H1 (cell line): ENCODE measurements at regions not wholly inside any gene's neighbourhood (a gene's known extent, or its start where the extent isn't known, plus 50 kb on each side); places are given as distances from the start of the nearest gene placed in this dataset.

Experiments
- CTCF ChIA-PET: fragments of 300-600 bp; sonication (Branson Sonifier 250); formaldehyde crosslinking; loops from one replicate; lab custom pipeline; 2021; ENCODE audit not compliant: partially characterized antibody; lab: Charles Lee
- POLR2A ChIA-PET: fragments of 300-600 bp; sonication (Branson Sonifier 250); formaldehyde crosslinking; loops from one replicate; lab custom pipeline; 2021; ENCODE audit warnings: inconsistent platforms; ENCODE audit not compliant: partially characterized antibody; lab: Charles Lee
- DNase-seq, 2 experiments: peaks; one replicate each; pipeline versions ENCODE4 v3.0.0 to v3.0.0-alpha.2; 2010 to 2022; ENCODE audit warnings: low spot score in 2 of 2, low read depth in 1 of 2, mixed read lengths in 1 of 2
- FAIRE-seq: peaks from 2 replicates; lab custom pipeline; 2011; peaks lifted over from hg19 to GRCh38; lab: Jason Lieb, UNC
- H2AFZ ChIP-seq: 2 replicates; pipeline ENCODE4 v1.8.1; 2012; ENCODE audit warnings: low read length, inconsistent platforms
- H2AK5ac ChIP-seq: 2 replicates; pipeline ENCODE4 v1.6.1; 2013; ENCODE audit warnings: low read depth, low read length
- H2BK120ac ChIP-seq: replicated peaks from 2 replicates; pipeline ENCODE3; 2013; ENCODE audit warnings: low read depth, low read length, inconsistent platforms
- H2BK12ac ChIP-seq: 2 replicates; pipeline ENCODE4 v1.6.1; 2013; ENCODE audit warnings: low read depth, low read length
- H2BK15ac ChIP-seq: 2 replicates; pipeline ENCODE4 v1.6.1; 2013; ENCODE audit warnings: low read length
- H2BK20ac ChIP-seq: 2 replicates; pipeline ENCODE4 v1.6.1; 2013; ENCODE audit warnings: low read length
- H2BK5ac ChIP-seq: 2 replicates; pipeline ENCODE4 v1.6.1; 2013; ENCODE audit warnings: low read depth, low read length
- H3K14ac ChIP-seq: 2 replicates; pipeline ENCODE4 v1.6.1; 2013; ENCODE audit warnings: inconsistent platforms; ENCODE audit not compliant: insufficient read length
- H3K18ac ChIP-seq: 2 replicates; pipeline ENCODE4 v1.6.1; 2013; ENCODE audit warnings: low read length; ENCODE audit errors: extremely low read depth
- H3K23ac ChIP-seq: 2 replicates; pipeline ENCODE4 v1.6.1; 2013; ENCODE audit warnings: inconsistent platforms; ENCODE audit not compliant: insufficient read length
- H3K23me2 ChIP-seq: 2 replicates; pipeline ENCODE4 v1.6.1; 2013; ENCODE audit warnings: low read depth, low read length
- H3K27ac ChIP-seq: 2 replicates; pipeline ENCODE4 v1.6.1; 2011; ENCODE audit warnings: low read depth, low read length, inconsistent platforms
- H3K27me3 ChIP-seq, 4 experiments: replicated peaks in 1 of 4; 1 replicate in 1 of 4; 2 replicates in 3 of 4; pipeline versions ENCODE4 v1.6.1 to v1.8.1; 2011 to 2013; ENCODE audit warnings: low read length in 3 of 4, mild to moderate bottlenecking in 3 of 4, inconsistent platforms in 2 of 4, mixed read lengths in 2 of 4, moderate library complexity in 1 of 4; ENCODE audit not compliant: control insufficient read depth in 3 of 4, insufficient read depth in 3 of 4; ENCODE audit errors: extremely low read depth in 1 of 4
- H3K36me3 ChIP-seq, 4 experiments: 2 replicates each; pipeline versions ENCODE4 v1.6.1 to v1.8.1; 2011 to 2013; ENCODE audit warnings: mild to moderate bottlenecking in 4 of 4, low read length in 3 of 4, moderate library complexity in 2 of 4, control low read depth in 1 of 4, inconsistent platforms in 1 of 4; ENCODE audit not compliant: insufficient read depth in 4 of 4, control insufficient read depth in 2 of 4
- H3K4ac ChIP-seq: replicated peaks from 2 replicates; pipeline ENCODE3; 2013; ENCODE audit warnings: low read length, low read depth, mixed read lengths, inconsistent platforms; ENCODE audit not compliant: insufficient read length
- H3K4me1 ChIP-seq, 4 experiments: replicated peaks in 1 of 4; 1 replicate in 1 of 4; 2 replicates in 3 of 4; pipeline versions ENCODE4 v1.6.1 to v1.8.1; 2011 to 2013; ENCODE audit warnings: low read length in 3 of 4, inconsistent platforms in 2 of 4, mixed read lengths in 1 of 4; ENCODE audit not compliant: insufficient read depth in 4 of 4, control insufficient read depth in 3 of 4
- H3K4me2 ChIP-seq, 2 experiments: 2 replicates each; pipeline versions ENCODE4 v1.6.1 to v1.8.1; 2011 to 2013; ENCODE audit warnings: low read depth in 2 of 2, low read length in 2 of 2, control low read depth in 1 of 2, inconsistent platforms in 1 of 2, mild to moderate bottlenecking in 1 of 2; ENCODE audit not compliant: insufficient read depth in 1 of 2
- H3K4me3 ChIP-seq, 4 experiments: fragments of 200-600, 300-600 bp in 1 of 4; sonication (generic), shearing (Covaris generic), sonication (Bioruptor Twin) in 1 of 4; 2 replicates each; pipeline versions ENCODE4 v1.5.1 to v1.8.1; 2011 to 2016; ENCODE audit warnings: low read length in 4 of 4, low read depth in 3 of 4, control low read depth in 2 of 4, inconsistent platforms in 2 of 4, mild to moderate bottlenecking in 2 of 4, mixed read lengths in 1 of 4, moderate library complexity in 1 of 4; ENCODE audit not compliant: insufficient read depth in 2 of 4; ENCODE audit errors: extremely low read depth in 1 of 4
- H3K56ac ChIP-seq: replicated peaks from 2 replicates; pipeline ENCODE3; 2013; ENCODE audit warnings: low read depth, mild to moderate bottlenecking, mixed read lengths, low read length, inconsistent platforms; ENCODE audit not compliant: insufficient read length
- H3K79me1 ChIP-seq: 2 replicates; pipeline ENCODE4 v1.6.1; 2013; ENCODE audit warnings: low read depth, low read length, control low read depth
- H3K79me2 ChIP-seq, 2 experiments: 2 replicates each; pipeline versions ENCODE4 v1.6.1 to v1.8.1; 2012 to 2013; ENCODE audit warnings: low read length in 2 of 2, mild to moderate bottlenecking in 2 of 2, inconsistent platforms in 1 of 2; ENCODE audit not compliant: insufficient read depth in 2 of 2, control insufficient read depth in 1 of 2
- H3K9ac ChIP-seq, 4 experiments: replicated peaks in 1 of 4; 1 replicate in 1 of 4; 2 replicates in 3 of 4; pipeline versions ENCODE4 v1.6.1 to v1.8.1; 2011 to 2013; ENCODE audit warnings: low read depth in 3 of 4, low read length in 3 of 4, control low read depth in 2 of 4, mild to moderate bottlenecking in 2 of 4, moderate library complexity in 2 of 4, inconsistent platforms in 1 of 4; ENCODE audit errors: extremely low read depth in 1 of 4
- H3K9me3 ChIP-seq, 2 experiments: 2 replicates each; pipeline versions ENCODE4 v1.6.1 to v1.8.1; 2012 to 2013; ENCODE audit warnings: mild to moderate bottlenecking in 2 of 2, moderate library complexity in 2 of 2, control low read depth in 1 of 2, inconsistent platforms in 1 of 2, low read depth in 1 of 2, low read length in 1 of 2, mixed read lengths in 1 of 2; ENCODE audit not compliant: insufficient read depth in 2 of 2
- H4K20me1 ChIP-seq, 2 experiments: replicated peaks in 1 of 2; 2 replicates each; pipeline versions ENCODE3 to v1.8.1; 2011 to 2013; ENCODE audit warnings: inconsistent platforms in 2 of 2, low read length in 2 of 2, mild to moderate bottlenecking in 1 of 2; ENCODE audit not compliant: insufficient read depth in 2 of 2, control insufficient read depth in 1 of 2
- H4K5ac ChIP-seq: 2 replicates; pipeline ENCODE4 v1.6.1; 2013; ENCODE audit warnings: low read length, low read depth, mixed read lengths, inconsistent platforms; ENCODE audit not compliant: insufficient read length
- H4K8ac ChIP-seq: 2 replicates; pipeline ENCODE4 v1.8.0; 2013; ENCODE audit warnings: mild to moderate bottlenecking, moderate library complexity, low read length, inconsistent platforms; ENCODE audit not compliant: insufficient read depth; ENCODE audit errors: extremely low read depth
- H4K91ac ChIP-seq: replicated peaks from 2 replicates; pipeline ENCODE3; 2013; ENCODE audit warnings: low read length, mixed read lengths, inconsistent platforms; ENCODE audit not compliant: insufficient read length
- CEBPB ChIP-seq: IDR thresholded peaks from 2 replicates; pipeline ENCODE4 v1.6.1; 2012; ENCODE audit warnings: low read depth, low read length
- CHD2 ChIP-seq: IDR thresholded peaks from 2 replicates; pipeline ENCODE4 v1.6.1; 2012; ENCODE audit warnings: low read length, improper control_type of control experiment
- EGR1 ChIP-seq: IDR thresholded peaks from 2 replicates; pipeline ENCODE4 v1.6.1; 2011; ENCODE audit warnings: low read depth, low read length, borderline replicate concordance
- FOSL1 ChIP-seq: IDR thresholded peaks from 2 replicates; pipeline ENCODE4 v1.6.1; 2011; ENCODE audit warnings: mild to moderate bottlenecking, low read depth, low read length, moderate library complexity; ENCODE audit not compliant: insufficient read depth
- JUN ChIP-seq: IDR thresholded peaks from 2 replicates; pipeline ENCODE4 v1.6.1; 2011; ENCODE audit warnings: low read depth, mild to moderate bottlenecking, improper control_type of control experiment, low read length
- JUND ChIP-seq: IDR thresholded peaks from 2 replicates; pipeline ENCODE4 v1.6.1; 2011; ENCODE audit warnings: mild to moderate bottlenecking, improper control_type of control experiment, low read length
- KDM5A ChIP-seq: fragments of 200-600 bp; IDR thresholded peaks from 2 replicates; pipeline ENCODE4 v1.7.1; 2012; ENCODE audit warnings: mild to moderate bottlenecking, low read length, inconsistent platforms, mixed read lengths
- SIX5 ChIP-seq: IDR thresholded peaks from 2 replicates; pipeline ENCODE4 v1.6.1; 2011; ENCODE audit warnings: mild to moderate bottlenecking, low read depth, low read length
- SRF ChIP-seq: IDR thresholded peaks from 2 replicates; pipeline ENCODE4 v1.6.1; 2011; ENCODE audit warnings: mild to moderate bottlenecking, low read depth, low read length, moderate library complexity
- TAF1 ChIP-seq: IDR thresholded peaks from 2 replicates; pipeline ENCODE4 v1.6.1; 2011; ENCODE audit warnings: mild to moderate bottlenecking, low read depth, low read length
- TEAD4 ChIP-seq: IDR thresholded peaks from 2 replicates; pipeline ENCODE4 v1.6.1; 2012; ENCODE audit warnings: low read depth, low read length, inconsistent platforms, mixed read lengths
- ZNF274 ChIP-seq: IDR thresholded peaks from 2 replicates; pipeline ENCODE4 v1.7.0; 2012; ENCODE audit warnings: low read length, borderline replicate concordance; ENCODE audit errors: extremely low read depth
- WGBS, 2 experiments: shearing (Covaris generic) in 1 of 2; methylation state at CpG; one replicate each; pipeline versions ENCODE4 v1.1.6 to v1.1.7; 2013 to 2015; ENCODE audit warnings: low lambda C conversion rate in 2 of 2, mixed read lengths in 2 of 2, inconsistent platforms in 1 of 2, low coverage in 1 of 2, missing lambda C conversion rate in 1 of 2; ENCODE audit not compliant: insufficient replicate concordance in 2 of 2, insufficient coverage in 1 of 2, insufficient read length in 1 of 2; ENCODE audit errors: extremely low coverage in 1 of 2, missing lambda C conversion rate in 1 of 2; 5-methylcytosine and 5-hydroxymethylcytosine counted together

DNA sequence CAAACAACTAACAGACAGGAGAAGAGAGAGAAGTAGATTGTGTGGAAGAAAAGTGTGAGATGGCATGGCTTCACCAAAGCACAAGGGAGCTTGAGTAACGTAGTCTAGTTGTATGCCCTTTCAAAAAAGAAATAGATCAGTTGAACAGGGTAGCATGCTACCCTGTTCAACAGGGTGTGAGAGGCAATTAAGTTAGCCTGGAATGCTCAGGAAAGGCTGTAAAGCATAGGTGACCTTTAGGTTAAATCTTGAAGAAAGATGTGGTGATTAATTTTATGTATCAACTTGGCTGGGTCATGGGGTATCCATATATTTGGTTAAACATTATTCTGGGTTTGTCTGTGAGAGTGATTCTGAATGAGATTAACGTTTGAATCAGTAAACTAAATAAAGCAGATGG is 61.8 kb upstream of the ZC3H15 start:
- Histone ChIP-seq H4K8ac (no peak overlapping the region), H3K14ac (no peak overlapping the region), H3K27me3 (no peaks in the 10 kb centered on the region), H2BK5ac (no peak overlapping the region), H3K79me1 (no peaks in the 10 kb centered on the region), H3K36me3 (no peaks in the 10 kb centered on the region), H3K9ac (no peak overlapping the region), H3K23ac (no peak overlapping the region), H3K4ac (no peak overlapping the region), H3K18ac (no peak overlapping the region), H3K9me3 (no peaks in the 10 kb centered on the region), H3K4me3 (no peak overlapping the region), H3K23me2 (no peaks in the 10 kb centered on the region), H2BK20ac (no peak overlapping the region), H2BK120ac (no peak overlapping the region), H2BK15ac (no peak overlapping the region), H4K91ac (no peak overlapping the region), H2BK12ac (no peak overlapping the region), H3K4me1 (0 out of 7 replicates have a peak, but pooled peaks cover 0 to 2% (median 0%) of the 10 kb centered on the region in 4 experiments), H2AK5ac (no peak overlapping the region), H4K20me1 (no peaks in the 10 kb centered on the region), H3K27ac (no peak overlapping the region), H3K56ac (no peak overlapping the region), H4K5ac (no peak overlapping the region), H3K4me2 (no peak overlapping the region), H3K79me2 (no peaks in the 10 kb centered on the region), H2AFZ (no peak overlapping the region)
- ChIA-PET POLR2A (no interaction called here), CTCF (interaction anchor here (1.0 kb wide), 1 partner anchor 17 kb away, joined by 3 read pairs; no protein-coding TSS in a partner anchor)
- FAIRE-seq (no peak), DNase-seq (no peak)
- TF ChIP-seq SIX5 (no peak), EGR1 (no peak), JUN (no peak), TAF1 (no peak), CEBPB (no peak), JUND (no peak), ZNF274 (no peak), SRF (no peak), TEAD4 (no peak), FOSL1 (no peak), KDM5A (no peak), CHD2 (no peak)
- WGBS, 2 experiments: 73% methylated on average over 2 of the region's 2 CpGs; no CpG with 5 or more reads in 1 of the 2 experiments
